HCT116 (cell line): ENCODE measurements at regions not wholly inside any gene's neighbourhood (a gene's known extent, or its start where the extent isn't known, plus 50 kb on each side); places are given as distances from the start of the nearest gene placed in this dataset.
"Not testable (repeated sequence)": the region's sequence is repeated elsewhere in the genome, so short reads cannot be mapped to it uniquely, and the experiment has no call there.

Experiments
- ATAC-seq: fragments of 200-7000 bp; cut with Tn5 transposase; 2 replicates; pipeline ENCODE4 v1.9.1; 2020; ENCODE audit warnings: mild to moderate bottlenecking, moderate library complexity
- BruUV-seq: library from RNA; stranded (reverse); fragments of 400-500 nt; replicated peaks from 2 replicates; lab custom pipeline; 2021; lab: Mats Ljungman, UMichigan
- CTCF ChIA-PET: fragments of 300-600 bp; sonication (Branson Sonifier 250); formaldehyde crosslinking; loops from one replicate; lab custom pipeline; 2021; ENCODE audit warnings: antibody characterized with exemption; lab: Charles Lee
- POLR2A ChIA-PET: fragments of 300-600, 350-600 bp; sonication (Branson Sonifier 250); formaldehyde crosslinking; loops from one replicate; lab custom pipeline; 2021; ENCODE audit warnings: antibody characterized with exemption; lab: Charles Lee
- RAD21 ChIA-PET, 2 experiments: fragments of 300-600 bp; sonication (Branson Sonifier 250); formaldehyde crosslinking; loops; one replicate each; lab custom pipeline; 2023; ENCODE audit warnings: low total read pairs in 2 of 2; ENCODE audit not compliant: uncharacterized antibody in 2 of 2, unreplicated experiment in 2 of 2, low non-redundant PET in 1 of 2; lab: Charles Lee
- DNase-seq: peaks from one replicate; pipeline ENCODE4 v3.0.0-alpha.2; 2010; ENCODE audit warnings: low read depth, low spot score
- H2AFZ ChIP-seq: fragments of 200-600 bp; shearing (Covaris generic), sonication (generic); 2 replicates; pipeline ENCODE4 v1.6.1; 2017; ENCODE audit warnings: low read depth, mixed run types, mixed read lengths, antibody characterized with exemption, low read length; ENCODE audit not compliant: poor library complexity, severe bottlenecking
- H3K27ac ChIP-seq: 2 replicates; pipeline ENCODE4 v1.5.1; 2012; ENCODE audit warnings: low read depth, low read length
- H3K27me3 ChIP-seq: fragments of 200-600 bp; sonication (generic); 2 replicates; pipeline ENCODE4 v1.6.1; 2016; ENCODE audit warnings: mixed run types, low read length, mixed read lengths; ENCODE audit not compliant: insufficient read depth
- H3K36me3 ChIP-seq, 2 experiments: fragments of 200-500 bp in 1 of 2; fragments of 200-600 bp in 1 of 2; sonication (Bioruptor generic) in 1 of 2; sonication (generic) in 1 of 2; 2 replicates each; pipeline versions ENCODE4 v1.5.1 to v1.6.1; 2014 to 2016; ENCODE audit warnings: low read length in 2 of 2, inconsistent platforms in 1 of 2, mixed read lengths in 1 of 2, mixed run types in 1 of 2; ENCODE audit not compliant: insufficient read depth in 2 of 2, control insufficient read depth in 1 of 2
- H3K4me1 ChIP-seq, 2 experiments: fragments of 200-600 bp in 1 of 2; sonication (generic) in 1 of 2; 2 replicates each; pipeline versions ENCODE4 v1.5.1 to v1.6.1; 2012 to 2017; ENCODE audit warnings: low read length in 2 of 2, inconsistent platforms in 1 of 2, mild to moderate bottlenecking in 1 of 2, mixed read lengths in 1 of 2, mixed run types in 1 of 2, moderate library complexity in 1 of 2; ENCODE audit not compliant: insufficient read depth in 2 of 2, control insufficient read depth in 1 of 2
- H3K4me2 ChIP-seq: fragments of 200-600 bp; sonication (generic); 2 replicates; pipeline ENCODE4 v1.6.1; 2017; ENCODE audit warnings: mixed run types, low read length, mixed read lengths
- H3K4me3 ChIP-seq, 2 experiments: fragments of 200-600 bp in 1 of 2; sonication (generic) in 1 of 2; replicated peaks in 1 of 2; 2 replicates each; pipeline ENCODE4 v1.5.1; 2011 to 2016; ENCODE audit warnings: low read length in 2 of 2, control low read depth in 1 of 2, low read depth in 1 of 2, mild to moderate bottlenecking in 1 of 2, mixed read lengths in 1 of 2, mixed run types in 1 of 2
- H3K79me2 ChIP-seq: fragments of 200-600 bp; sonication (generic); 2 replicates; pipeline ENCODE4 v1.6.1; 2017; ENCODE audit warnings: mild to moderate bottlenecking, mixed run types, low read length, moderate library complexity, mixed read lengths; ENCODE audit not compliant: insufficient read depth
- H3K9ac ChIP-seq: fragments of 200-600 bp; sonication (generic); 2 replicates; pipeline ENCODE4 v1.6.1; 2016; ENCODE audit warnings: low read length, mixed read lengths
- H3K9me2 ChIP-seq: fragments of 200-600 bp; sonication (generic), shearing (Covaris generic); 2 replicates; pipeline ENCODE4 v1.6.1; 2017; ENCODE audit warnings: mixed run types, mild to moderate bottlenecking, moderate library complexity; ENCODE audit not compliant: insufficient read depth
- H3K9me3 ChIP-seq, 2 experiments: fragments of 200-500 bp in 1 of 2; fragments of 200-600 bp in 1 of 2; sonication (Bioruptor generic) in 1 of 2; sonication (generic) in 1 of 2; 2 replicates each; pipeline ENCODE4 v1.6.1; 2014 to 2017; ENCODE audit warnings: low read length in 2 of 2, mixed read lengths in 2 of 2, inconsistent platforms in 1 of 2, low read depth in 1 of 2, mild to moderate bottlenecking in 1 of 2, mixed run types in 1 of 2, moderate library complexity in 1 of 2; ENCODE audit not compliant: control insufficient read depth in 1 of 2, insufficient read depth in 1 of 2
- H4K20me1 ChIP-seq: fragments of 200-600 bp; sonication (generic), shearing (Covaris generic); 2 replicates; pipeline ENCODE4 v1.6.1; 2017; ENCODE audit warnings: mixed run types, mild to moderate bottlenecking, moderate library complexity; ENCODE audit not compliant: insufficient read depth
- ELF1 ChIP-seq: IDR thresholded peaks from 2 replicates; pipeline ENCODE4 v1.6.1; 2012; ENCODE audit warnings: low read depth, borderline replicate concordance
- EZH2phosphoT487 ChIP-seq: fragments of 200-600 bp; IDR thresholded peaks from 2 replicates; pipeline ENCODE4 v1.6.1; 2018; ENCODE audit warnings: antibody characterized with exemption, borderline replicate concordance
- TCF7L2 ChIP-seq: IDR thresholded peaks from 2 replicates; pipeline ENCODE4 v1.7.0; 2011; ENCODE audit warnings: borderline replicate concordance, inconsistent platforms; ENCODE audit not compliant: insufficient read depth, insufficient read length; ENCODE audit errors: extremely low read depth
- YY1 ChIP-seq: IDR thresholded peaks from 2 replicates; pipeline ENCODE4 v1.6.1; 2011; ENCODE audit warnings: low read length, low read depth, moderate library complexity, mild to moderate bottlenecking; ENCODE audit not compliant: insufficient replicate concordance; ENCODE audit errors: extremely low read depth
- ZNF274 ChIP-seq: fragments of 200-500 bp; sonication (Bioruptor generic); IDR thresholded peaks from 2 replicates; pipeline ENCODE4 v1.6.1; 2014; ENCODE audit warnings: mild to moderate bottlenecking, low read depth, low read length, inconsistent platforms
- intact Hi-C: fragments of 100-400 bp; cut with micrococcal nuclease; formaldehyde crosslinking; loops from 2 replicates; pipeline ENCODE4 v1.10.0; 2022

DNA sequence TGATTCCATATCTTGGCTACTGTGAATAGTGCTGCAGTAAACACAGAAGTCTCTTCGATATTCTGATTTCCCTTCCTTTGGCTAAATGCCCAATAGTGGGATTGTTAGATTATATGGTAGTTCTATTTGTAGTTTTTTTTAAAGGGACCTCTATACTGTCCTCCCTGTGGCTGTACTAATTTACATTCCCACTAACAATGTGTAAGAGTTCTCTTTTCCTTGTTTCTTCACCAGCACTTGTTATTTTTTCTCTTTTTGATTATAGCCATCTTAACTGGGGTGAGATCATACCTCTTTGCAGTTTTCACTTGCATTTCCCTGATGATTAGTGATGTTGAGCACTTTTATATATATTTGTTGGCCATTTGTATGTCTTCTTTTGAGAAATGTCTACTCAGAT is 102.0 kb downstream of the CARTPT start:
- Histone ChIP-seq H3K4me3 (no peak overlapping the region), H3K9me3 (no peaks in the 10 kb centered on the region; a peak in 1 of 4 replicates), H3K9me2 (no peaks in the 10 kb centered on the region), H4K20me1 (no peaks in the 10 kb centered on the region), H3K9ac (no peak overlapping the region), H3K4me1 (no peaks in the 10 kb centered on the region), H3K79me2 (no peaks in the 10 kb centered on the region), H3K27me3 (no peaks in the 10 kb centered on the region), H3K27ac (no peak overlapping the region), H3K36me3 (no peaks in the 10 kb centered on the region), H2AFZ (no peak overlapping the region), H3K4me2 (no peak overlapping the region)
- POLR2A ChIA-PET = no interaction called here
- no TSS peak for BruUV-seq
- intact Hi-C loops = no loop called here
- no peak for TF ChIP-seq YY1
- no peak for TF ChIP-seq TCF7L2
- CTCF ChIA-PET = no interaction called here
- ATAC-seq = no peak
- RAD21 ChIA-PET = no interaction called here
- no peak for DNase-seq

DNA sequence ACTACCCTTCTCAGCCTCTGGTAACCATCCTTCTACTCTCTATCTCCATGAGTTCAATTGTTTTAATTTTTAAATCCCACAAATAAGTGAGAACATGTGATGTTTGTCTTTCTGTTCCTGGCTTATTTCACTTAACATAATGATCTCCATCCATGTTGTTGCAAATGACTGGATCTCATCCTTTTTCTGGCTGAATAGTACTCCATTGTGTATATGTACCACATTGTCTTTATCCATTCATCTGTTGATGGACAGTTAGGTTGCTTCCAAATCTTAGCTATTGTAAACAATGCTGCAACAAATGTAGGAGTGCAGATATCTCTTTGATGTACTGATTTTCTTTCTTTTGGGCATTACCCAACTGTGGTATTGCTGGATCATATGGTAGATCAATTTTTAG is 103.0 kb downstream of the CARTPT start:
- ATAC-seq, BruUV-seq, intact Hi-C loops: not testable (repeated sequence)

DNA sequence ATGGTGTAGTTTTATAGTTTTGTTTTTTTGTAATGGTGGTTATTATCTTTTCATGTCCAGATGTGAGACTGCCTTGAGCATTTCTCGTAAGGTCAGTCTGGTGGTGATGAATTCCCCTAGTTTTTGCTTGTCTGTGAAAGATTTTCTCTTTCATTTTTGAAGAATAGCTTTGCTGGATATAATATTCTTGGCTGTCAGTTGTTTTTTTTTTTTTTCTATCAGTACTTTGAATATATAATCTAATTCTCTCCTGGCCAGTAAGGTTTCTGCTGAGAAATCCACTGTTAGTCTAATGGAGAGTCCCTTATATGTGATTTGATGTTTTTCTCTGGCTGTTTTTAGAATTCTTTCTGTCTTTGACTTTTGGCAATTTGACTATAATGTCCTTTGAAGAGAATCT is 106.9 kb downstream of the CARTPT start:
- Histone ChIP-seq H3K27ac (no peak overlapping the region), H3K4me2 (no peak overlapping the region), H3K4me3 (no peak overlapping the region), H3K9me3 (no peaks in the 10 kb centered on the region; a peak in 1 of 4 replicates), H2AFZ (no peak overlapping the region), H3K9me2 (no peaks in the 10 kb centered on the region), H3K79me2 (no peaks in the 10 kb centered on the region), H4K20me1 (no peaks in the 10 kb centered on the region), H3K9ac (no peak overlapping the region), H3K27me3 (no peaks in the 10 kb centered on the region), H3K4me1 (peaks cover 0 to 11% of the 10 kb centered on the region in 2 experiments; a peak in 2 of 4 replicates), H3K36me3 (no peaks in the 10 kb centered on the region)
- ATAC-seq = no peak
- ChIA-PET POLR2A (no interaction called here), RAD21 (no interaction called here), CTCF (no interaction called here)
- TF ChIP-seq EZH2phosphoT487 = no peak
- TF ChIP-seq ZNF274 = no peak
- no peak for TF ChIP-seq YY1
- TF ChIP-seq ELF1 = no peak
- BruUV-seq = no TSS peak
- no peak for DNase-seq
- intact Hi-C loops = no loop called here

More for the DNA sequence above, 103.0 kb downstream of the CARTPT start:
- H3K36me3 ChIP-seq, H3K27ac ChIP-seq, CTCF ChIA-PET, H3K4me1 ChIP-seq, H3K79me2 ChIP-seq, H3K4me2 ChIP-seq, H3K4me3 ChIP-seq, H3K9me2 ChIP-seq, H4K20me1 ChIP-seq, DNase-seq, H3K9me3 ChIP-seq, H2AFZ ChIP-seq, RAD21 ChIA-PET, H3K27me3 ChIP-seq, H3K9ac ChIP-seq, POLR2A ChIA-PET: not testable (repeated sequence)
